Activated naive CD4-positive, alpha-beta T cell treated with anti-CD3 and anti-CD28 coated beads, Interleukin-2, amount 10 ng/mL, durations not matched to agents 7 days and 5 days (primary cell): ENCODE measurements at regions not wholly inside any gene's neighbourhood (a gene's known extent, or its start where the extent isn't known, plus 50 kb on each side); places are given as distances from the start of the nearest gene placed in this dataset.

Experiments used
- CTCF ChIA-PET: fragments of 350-600 bp; sonication (Branson Sonifier 250); formaldehyde crosslinking; loops from one replicate; lab custom pipeline; 2021; ENCODE audit warnings: antibody characterized with exemption; lab: Charles Lee
- DNase-seq: peaks from one replicate; pipeline ENCODE4 v3.0.0-alpha.2; 2020
- H3K27ac Mint-ChIP-seq: one replicate; pipeline ENCODE4 v1.8.0; 2021; ENCODE audit warnings: mild to moderate bottlenecking, moderate library complexity, mixed read lengths
- H3K27me3 Mint-ChIP-seq: one replicate; pipeline ENCODE4 v1.8.0; 2021; ENCODE audit warnings: mild to moderate bottlenecking, mixed read lengths
- H3K36me3 Mint-ChIP-seq: one replicate; pipeline ENCODE4 v1.8.0; 2021; ENCODE audit warnings: mixed read lengths
- H3K4me1 Mint-ChIP-seq: one replicate; pipeline ENCODE4 v1.8.0; 2021; ENCODE audit warnings: mixed read lengths
- H3K4me3 Mint-ChIP-seq: one replicate; pipeline ENCODE4 v1.8.0; 2021; ENCODE audit warnings: mild to moderate bottlenecking, moderate library complexity, mixed read lengths
- H3K9me3 Mint-ChIP-seq: one replicate; pipeline ENCODE4 v1.8.0; 2021; ENCODE audit warnings: mixed read lengths

- Mint-ChIP-seq H3K4me3 (no peak overlapping the region), H3K27me3 (peaks cover 4% of the 10 kb centered on the region), H3K36me3 (no peaks in the 10 kb centered on the region), H3K4me1 (no peaks in the 10 kb centered on the region), H3K9me3 (peaks cover 1% of the 10 kb centered on the region), H3K27ac (no peak overlapping the region)
- no peak for DNase-seq
- CTCF ChIA-PET: no interaction called here
Observed at GRCh38 chr2:2887772-2888387, 489.7 kb downstream of the EIPR1 start.

- CTCF ChIA-PET: no interaction called here
- Mint-ChIP-seq H3K36me3 (no peaks in the 10 kb centered on the region), H3K4me1 (no peaks in the 10 kb centered on the region), H3K9me3 (peaks cover 3% of the 10 kb centered on the region), H3K4me3 (no peak overlapping the region), H3K27ac (no peak overlapping the region), H3K27me3 (peaks cover 4% of the 10 kb centered on the region)
- DNase-seq: no peak
Observed at GRCh38 chr2:2886922-2887321, 490.7 kb downstream of the EIPR1 start.

GRCh38 chr2:2881499-2881898, 496.1 kb downstream of the EIPR1 start:
- CTCF ChIA-PET: no interaction called here
- no peak for DNase-seq

GRCh38 chr2:2880938-2881337, 496.7 kb downstream of the EIPR1 start:
- DNase-seq: no peak
- CTCF ChIA-PET: no interaction called here
- Mint-ChIP-seq H3K9me3 (peaks cover 3% of the 10 kb centered on the region), H3K27ac (no peak overlapping the region), H3K36me3 (no peaks in the 10 kb centered on the region), H3K4me3 (no peak overlapping the region), H3K4me1 (no peaks in the 10 kb centered on the region), H3K27me3 (peaks cover 5% of the 10 kb centered on the region)

More at GRCh38 chr2:2881499-2881898, 496.1 kb downstream of the EIPR1 start:
- peaks cover 3% of the 10 kb centered on the region for H3K9me3 Mint-ChIP-seq
- no peak overlapping the region for H3K27ac Mint-ChIP-seq
- no peaks in the 10 kb centered on the region for H3K4me1 Mint-ChIP-seq
- no peaks in the 10 kb centered on the region for H3K36me3 Mint-ChIP-seq
- peaks cover 5% of the 10 kb centered on the region for H3K27me3 Mint-ChIP-seq
- H3K4me3 Mint-ChIP-seq: no peak overlapping the region

GRCh38 chr2:2879781-2880180, 497.8 kb downstream of the EIPR1 start:
- Mint-ChIP-seq H3K4me3 (no peak overlapping the region), H3K27ac (no peak overlapping the region)

GRCh38 chr2:2879071-2879470, 498.5 kb downstream of the EIPR1 start:
- peaks cover 3% of the 10 kb centered on the region for H3K9me3 Mint-ChIP-seq
- peaks cover 5% of the 10 kb centered on the region for H3K27me3 Mint-ChIP-seq
- H3K4me3 Mint-ChIP-seq: no peak overlapping the region
- H3K36me3 Mint-ChIP-seq: no peaks in the 10 kb centered on the region
- H3K4me1 Mint-ChIP-seq: no peaks in the 10 kb centered on the region
- CTCF ChIA-PET: no interaction called here
- no peak for DNase-seq
- no peak overlapping the region for H3K27ac Mint-ChIP-seq

More at GRCh38 chr2:2879781-2880180, 497.8 kb downstream of the EIPR1 start:
- Mint-ChIP-seq H3K27me3 (peaks cover 5% of the 10 kb centered on the region), H3K9me3 (peaks cover 3% of the 10 kb centered on the region), H3K36me3 (no peaks in the 10 kb centered on the region), H3K4me1 (no peaks in the 10 kb centered on the region)
- CTCF ChIA-PET: no interaction called here
- DNase-seq: no peak

- H3K4me3 Mint-ChIP-seq: no peak overlapping the region
- no peaks in the 10 kb centered on the region for H3K36me3 Mint-ChIP-seq
- CTCF ChIA-PET: no interaction called here
- H3K9me3 Mint-ChIP-seq: no peaks in the 10 kb centered on the region
- no peak overlapping the region for H3K27ac Mint-ChIP-seq
- peaks cover 5% of the 10 kb centered on the region for H3K27me3 Mint-ChIP-seq
- no peak for DNase-seq
- H3K4me1 Mint-ChIP-seq: no peaks in the 10 kb centered on the region
Observed at GRCh38 chr2:2877427-2877826, 500.2 kb downstream of the EIPR1 start.

- Mint-ChIP-seq H3K27ac (no peak overlapping the region), H3K36me3 (no peaks in the 10 kb centered on the region), H3K27me3 (peaks cover 5% of the 10 kb centered on the region), H3K4me1 (no peaks in the 10 kb centered on the region), H3K4me3 (no peak overlapping the region), H3K9me3 (no peaks in the 10 kb centered on the region)
- CTCF ChIA-PET: no interaction called here
- DNase-seq: no peak
Observed at GRCh38 chr2:2876331-2877221, 501.0 kb downstream of the EIPR1 start.

GRCh38 chr2:2875831-2876230, 501.8 kb downstream of the EIPR1 start:
- CTCF ChIA-PET: no interaction called here
- H3K27ac Mint-ChIP-seq: no peak overlapping the region
- no peak for DNase-seq
- no peak overlapping the region for H3K4me3 Mint-ChIP-seq
- H3K27me3 Mint-ChIP-seq: peaks cover 1% of the 10 kb centered on the region
- no peaks in the 10 kb centered on the region for H3K4me1 Mint-ChIP-seq
- no peaks in the 10 kb centered on the region for H3K36me3 Mint-ChIP-seq
- H3K9me3 Mint-ChIP-seq: no peaks in the 10 kb centered on the region

- H3K9me3 Mint-ChIP-seq: no peaks in the 10 kb centered on the region
- H3K4me3 Mint-ChIP-seq: no peak overlapping the region
- H3K36me3 Mint-ChIP-seq: no peaks in the 10 kb centered on the region
- no peak for DNase-seq
- H3K27ac Mint-ChIP-seq: no peak overlapping the region
- H3K27me3 Mint-ChIP-seq: no peaks in the 10 kb centered on the region
- CTCF ChIA-PET: no interaction called here
- H3K4me1 Mint-ChIP-seq: no peaks in the 10 kb centered on the region
Observed at GRCh38 chr2:2875296-2875695, 502.3 kb downstream of the EIPR1 start.

- Mint-ChIP-seq H3K27ac (no peak overlapping the region), H3K9me3 (no peaks in the 10 kb centered on the region), H3K4me1 (no peaks in the 10 kb centered on the region), H3K36me3 (no peaks in the 10 kb centered on the region), H3K27me3 (no peaks in the 10 kb centered on the region), H3K4me3 (no peak overlapping the region)
- no peak for DNase-seq
- CTCF ChIA-PET: no interaction called here
Observed at GRCh38 chr2:2874805-2875204, 502.8 kb downstream of the EIPR1 start.

- CTCF ChIA-PET: no interaction called here
- no peak overlapping the region for H3K27ac Mint-ChIP-seq
- no peak overlapping the region for H3K4me3 Mint-ChIP-seq
- H3K27me3 Mint-ChIP-seq: no peaks in the 10 kb centered on the region
- no peaks in the 10 kb centered on the region for H3K4me1 Mint-ChIP-seq
- no peaks in the 10 kb centered on the region for H3K9me3 Mint-ChIP-seq
- H3K36me3 Mint-ChIP-seq: no peaks in the 10 kb centered on the region
- DNase-seq: no peak
Observed at GRCh38 chr2:2874341-2874740, 503.3 kb downstream of the EIPR1 start.

- Mint-ChIP-seq H3K36me3 (no peaks in the 10 kb centered on the region), H3K4me1 (no peaks in the 10 kb centered on the region), H3K9me3 (no peaks in the 10 kb centered on the region), H3K4me3 (no peak overlapping the region), H3K27ac (no peak overlapping the region), H3K27me3 (no peaks in the 10 kb centered on the region)
- CTCF ChIA-PET: no interaction called here
- DNase-seq: no peak
Observed at GRCh38 chr2:2873450-2873811, 504.2 kb downstream of the EIPR1 start.

- no peak overlapping the region for H3K27ac Mint-ChIP-seq
- H3K36me3 Mint-ChIP-seq: no peaks in the 10 kb centered on the region
- DNase-seq: no peak
- CTCF ChIA-PET: no interaction called here
- no peak overlapping the region for H3K4me3 Mint-ChIP-seq
- H3K9me3 Mint-ChIP-seq: no peaks in the 10 kb centered on the region
- H3K4me1 Mint-ChIP-seq: no peaks in the 10 kb centered on the region
- no peaks in the 10 kb centered on the region for H3K27me3 Mint-ChIP-seq
Observed at GRCh38 chr2:2872713-2873449, 504.7 kb downstream of the EIPR1 start.

- no peak overlapping the region for H3K27ac Mint-ChIP-seq
- no peaks in the 10 kb centered on the region for H3K9me3 Mint-ChIP-seq
- H3K27me3 Mint-ChIP-seq: no peaks in the 10 kb centered on the region
- DNase-seq: no peak
- no peaks in the 10 kb centered on the region for H3K4me1 Mint-ChIP-seq
- CTCF ChIA-PET: no interaction called here
- no peaks in the 10 kb centered on the region for H3K36me3 Mint-ChIP-seq
- H3K4me3 Mint-ChIP-seq: no peak overlapping the region
Observed at GRCh38 chr2:2872309-2872617, 505.4 kb downstream of the EIPR1 start.
